Keratinocyte (primary cell): ENCODE measurements at regions not wholly inside any gene's neighbourhood (a gene's known extent, or its start where the extent isn't known, plus 50 kb on each side); places are given as distances from the start of the nearest gene placed in this dataset.

Source experiments
- DNase-seq: peaks from one replicate; pipeline ENCODE4 v3.0.0-alpha.2; 2011; ENCODE audit warnings: low read depth, missing footprints, low spot score
- FAIRE-seq: peaks from 2 replicates; lab custom pipeline; 2011; peaks lifted over from hg19 to GRCh38; lab: Jason Lieb, UNC
- H2AFZ ChIP-seq: 2 replicates; pipeline ENCODE4 v1.6.0; 2012; ENCODE audit warnings: low read length, control low read depth, inconsistent platforms; ENCODE audit not compliant: control insufficient read depth
- H3K27ac ChIP-seq: 2 replicates; pipeline ENCODE4 v1.5.1; 2011; ENCODE audit warnings: low read length; ENCODE audit not compliant: control insufficient read depth, insufficient read depth
- H3K27me3 ChIP-seq: 3 replicates; pipeline ENCODE4 v1.6.0; 2011; ENCODE audit warnings: low read length; ENCODE audit not compliant: control insufficient read depth, insufficient read depth; ENCODE audit errors: extremely low read depth
- H3K36me3 ChIP-seq, 2 experiments: 2 replicates in 1 of 2; 3 replicates in 1 of 2; pipeline ENCODE4 v1.5.1; 2011; ENCODE audit warnings: low read length in 2 of 2, mild to moderate bottlenecking in 1 of 2; ENCODE audit not compliant: control insufficient read depth in 2 of 2, insufficient read depth in 2 of 2; ENCODE audit errors: extremely low read depth in 1 of 2
- H3K4me1 ChIP-seq: 3 replicates; pipeline ENCODE4 v1.5.1; 2011; ENCODE audit warnings: low read length; ENCODE audit not compliant: control insufficient read depth, insufficient read depth; ENCODE audit errors: extremely low read depth
- H3K4me2 ChIP-seq: 3 replicates; pipeline ENCODE4 v1.6.0; 2011; ENCODE audit warnings: low read depth, low read length; ENCODE audit not compliant: control insufficient read depth, insufficient read depth; ENCODE audit errors: extremely low read depth
- H3K4me3 ChIP-seq, 3 experiments: fragments of 200-600 bp in 1 of 3; sonication (generic) in 1 of 3; 2 replicates in 2 of 3; 3 replicates in 1 of 3; pipeline ENCODE4 v1.5.1; 2011 to 2016; ENCODE audit warnings: low read length in 3 of 3, mild to moderate bottlenecking in 3 of 3, control low read depth in 2 of 3, inconsistent platforms in 1 of 3, low read depth in 1 of 3, mixed read lengths in 1 of 3, mixed run types in 1 of 3, moderate library complexity in 1 of 3; ENCODE audit not compliant: control insufficient read depth in 2 of 3, insufficient read depth in 2 of 3; ENCODE audit errors: extremely low read depth in 1 of 3
- H3K79me2 ChIP-seq: 2 replicates; pipeline ENCODE4 v1.6.0; 2012; ENCODE audit warnings: low read length; ENCODE audit not compliant: control insufficient read depth, insufficient read depth
- H3K9ac ChIP-seq: 3 replicates; pipeline ENCODE4 v1.6.0; 2011; ENCODE audit warnings: low read length; ENCODE audit not compliant: control insufficient read depth, insufficient read depth; ENCODE audit errors: extremely low read depth
- H3K9me1 ChIP-seq: 3 replicates; pipeline ENCODE4 v1.6.0; 2011; ENCODE audit warnings: low read length; ENCODE audit not compliant: control insufficient read depth, insufficient read depth; ENCODE audit errors: extremely low read depth
- H3K9me3 ChIP-seq: 2 replicates; pipeline ENCODE4 v1.5.1; 2012; ENCODE audit warnings: low read depth, low read length; ENCODE audit not compliant: control insufficient read depth
- H4K20me1 ChIP-seq: 3 replicates; pipeline ENCODE4 v1.6.0; 2011; ENCODE audit warnings: low read length; ENCODE audit not compliant: control insufficient read depth, insufficient read depth; ENCODE audit errors: extremely low read depth
- EZH2 ChIP-seq: IDR thresholded peaks from one replicate; pipeline ENCODE4 v1.6.1; 2012; ENCODE audit warnings: inconsistent platforms, mild to moderate bottlenecking, low read length, moderate library complexity
- dilution Hi-C: fragments of 300-500 bp; cut with MboI; formaldehyde crosslinking; loops from one replicate; pipeline ENCODE4 v1.7.0; 2020; ENCODE audit warnings: low sequenced_read_pairs; ENCODE audit not compliant: extremely low pct_ligation_motif_present
- TF ChIP-seq, protein P1 (sequence below), 3 experiments: IDR thresholded peaks in 1 of 3; conservative IDR thresholded peaks in 1 of 3; optimal IDR thresholded peaks in 1 of 3; 2 replicates in 2 of 3; 3 replicates in 1 of 3; pipeline versions ENCODE3 to v1.5.1; 2011; ENCODE audit warnings: low read length in 3 of 3, mild to moderate bottlenecking in 3 of 3, moderate library complexity in 2 of 3, control low read depth in 1 of 3, inconsistent platforms in 1 of 3; ENCODE audit not compliant: insufficient read depth in 2 of 3; ENCODE audit errors: extremely low read depth in 1 of 3

DNA sequence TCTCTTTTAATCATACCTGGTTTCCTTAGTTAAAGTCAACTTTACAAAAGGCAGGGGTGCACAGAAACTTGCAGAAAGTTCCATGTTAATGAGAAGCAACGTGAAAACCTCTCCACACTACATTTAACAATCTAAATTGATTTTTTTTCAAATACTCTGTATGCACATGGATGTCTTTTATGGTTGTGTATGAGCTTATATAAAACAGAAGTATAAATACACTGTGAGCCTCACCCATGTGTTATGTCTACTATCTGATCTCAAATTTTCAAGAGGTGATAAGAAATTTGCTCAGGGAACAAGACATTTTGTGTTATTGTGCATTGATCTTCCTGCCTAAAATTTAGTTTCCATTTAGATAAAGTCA lies 617.6 kb downstream of the ADCYAP1 start:
- Histone ChIP-seq H3K27ac (no peak overlapping the region), H3K27me3 (no peaks in the 10 kb centered on the region), H3K9me3 (peaks cover 5% of the 10 kb centered on the region), H3K9ac (no peak overlapping the region), H3K79me2 (no peaks in the 10 kb centered on the region), H2AFZ (no peak overlapping the region), H3K4me2 (no peak overlapping the region), H3K4me3 (no peak overlapping the region), H4K20me1 (no peaks in the 10 kb centered on the region), H3K4me1 (no peaks in the 10 kb centered on the region), H3K9me1 (no peaks in the 10 kb centered on the region), H3K36me3 (no peaks in the 10 kb centered on the region)
- DNase-seq (no peak), FAIRE-seq (no peak)
- dilution Hi-C loops, result no loop called here
- no peak for TF ChIP-seq EZH2
- TF ChIP-seq, protein P1, sequence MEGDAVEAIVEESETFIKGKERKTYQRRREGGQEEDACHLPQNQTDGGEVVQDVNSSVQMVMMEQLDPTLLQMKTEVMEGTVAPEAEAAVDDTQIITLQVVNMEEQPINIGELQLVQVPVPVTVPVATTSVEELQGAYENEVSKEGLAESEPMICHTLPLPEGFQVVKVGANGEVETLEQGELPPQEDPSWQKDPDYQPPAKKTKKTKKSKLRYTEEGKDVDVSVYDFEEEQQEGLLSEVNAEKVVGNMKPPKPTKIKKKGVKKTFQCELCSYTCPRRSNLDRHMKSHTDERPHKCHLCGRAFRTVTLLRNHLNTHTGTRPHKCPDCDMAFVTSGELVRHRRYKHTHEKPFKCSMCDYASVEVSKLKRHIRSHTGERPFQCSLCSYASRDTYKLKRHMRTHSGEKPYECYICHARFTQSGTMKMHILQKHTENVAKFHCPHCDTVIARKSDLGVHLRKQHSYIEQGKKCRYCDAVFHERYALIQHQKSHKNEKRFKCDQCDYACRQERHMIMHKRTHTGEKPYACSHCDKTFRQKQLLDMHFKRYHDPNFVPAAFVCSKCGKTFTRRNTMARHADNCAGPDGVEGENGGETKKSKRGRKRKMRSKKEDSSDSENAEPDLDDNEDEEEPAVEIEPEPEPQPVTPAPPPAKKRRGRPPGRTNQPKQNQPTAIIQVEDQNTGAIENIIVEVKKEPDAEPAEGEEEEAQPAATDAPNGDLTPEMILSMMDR (optimal IDR thresholded peaks at IDR 0.05 in 1 of 3, IDR thresholded peaks at IDR 0.05 in 1 of 3, conservative IDR thresholded peaks at IDR 0.05 in 1 of 3; ENCODE audit: extremely low read depth in 1 of 3, insufficient read depth in 2 of 3, low read length in 3 of 3), result no peak

DNA sequence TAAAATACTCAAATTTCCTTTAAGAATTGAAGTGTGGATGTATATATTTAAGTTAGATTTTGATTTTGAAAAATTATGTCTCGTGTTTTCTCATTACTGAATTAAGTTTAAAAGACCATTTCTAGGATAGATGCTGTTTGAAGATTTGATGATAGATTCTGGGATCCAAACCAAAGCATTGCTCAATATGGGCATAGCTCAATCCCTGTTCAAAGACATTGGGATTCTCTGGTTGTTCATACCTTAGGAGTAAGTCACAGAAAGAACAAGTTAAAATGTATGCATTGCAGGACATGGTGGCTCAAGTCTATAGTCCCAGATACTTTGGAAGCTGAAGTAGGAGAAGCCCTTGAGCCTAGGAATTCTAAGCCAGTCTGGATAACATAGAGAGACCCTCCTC lies 622.3 kb downstream of the ADCYAP1 start:
- dilution Hi-C loops, result no loop called here
- Histone ChIP-seq H3K9me1 (no peaks in the 10 kb centered on the region), H3K27me3 (no peaks in the 10 kb centered on the region), H3K36me3 (no peaks in the 10 kb centered on the region), H4K20me1 (no peaks in the 10 kb centered on the region), H2AFZ (no peak overlapping the region), H3K4me1 (no peaks in the 10 kb centered on the region), H3K4me2 (no peak overlapping the region), H3K9ac (no peak overlapping the region), H3K4me3 (no peak overlapping the region), H3K79me2 (no peaks in the 10 kb centered on the region), H3K27ac (no peak overlapping the region), H3K9me3 (peaks cover 12% of the 10 kb centered on the region)
- FAIRE-seq (no peak), DNase-seq (no peak)
- no peak for TF ChIP-seq EZH2
- TF ChIP-seq, protein P1 (optimal IDR thresholded peaks at IDR 0.05 in 1 of 3, IDR thresholded peaks at IDR 0.05 in 1 of 3, conservative IDR thresholded peaks at IDR 0.05 in 1 of 3; ENCODE audit: extremely low read depth in 1 of 3, insufficient read depth in 2 of 3, low read length in 3 of 3), result no peak
